ENCODE measurements at regions not wholly inside any gene's neighbourhood (a gene's known extent, or its start where the extent isn't known, plus 50 kb on each side); places are given as distances from the start of the nearest gene placed in this dataset.

GRCh38 chr18:54737986-54738385, 90.3 kb upstream of the RAB27B start:
- no peak for TF ChIP-seq CTCF (IDR thresholded peaks at IDR 0.05; ENCODE audit: borderline replicate concordance, extremely low read depth, low read length, poor library complexity, severe bottlenecking)
- TF ChIP-seq EZH2 (IDR thresholded peaks at IDR 0.05; ENCODE audit: borderline replicate concordance, low read depth, low read length, severe bottlenecking): no peak

All from DND-41 (cell line).